Vagina (tissue), 2 donors: ENCODE measurements at regions not wholly inside any gene's neighbourhood (a gene's known extent, or its start where the extent isn't known, plus 50 kb on each side); places are given as distances from the start of the nearest gene placed in this dataset.

Experiments
- POLR2A ChIP-seq, 2 donors: fragments of 450-650 bp; IDR thresholded peaks; one replicate each; pipeline ENCODE4 v1.6.1; 2017; ENCODE audit warnings: antibody characterized with exemption in 2 of 2, mild to moderate bottlenecking in 2 of 2, moderate library complexity in 2 of 2
- POLR2AphosphoS5 ChIP-seq, 2 donors: sonication (generic); formaldehyde crosslinking; IDR thresholded peaks; one replicate each; pipeline ENCODE4 v1.9.0; 2017; ENCODE audit warnings: antibody characterized with exemption in 2 of 2, mild to moderate bottlenecking in 2 of 2, low read depth in 1 of 2; ENCODE audit not compliant: insufficient read depth in 1 of 2
- TF ChIP-seq, protein P1 (sequence below), 3 experiments: fragments of 450-650 bp in 2 of 3; fragments of 200-600 bp in 1 of 3; sonication (generic) in 1 of 3; IDR thresholded peaks; one replicate each; pipeline ENCODE4 v1.5.1; 2017 to 2019; ENCODE audit warnings: antibody characterized with exemption in 3 of 3, mild to moderate bottlenecking in 2 of 3, moderate library complexity in 2 of 3

GRCh38 chr4:185932491-185932890, 120.5 kb upstream of the SORBS2 start:
- TF ChIP-seq, protein P1, sequence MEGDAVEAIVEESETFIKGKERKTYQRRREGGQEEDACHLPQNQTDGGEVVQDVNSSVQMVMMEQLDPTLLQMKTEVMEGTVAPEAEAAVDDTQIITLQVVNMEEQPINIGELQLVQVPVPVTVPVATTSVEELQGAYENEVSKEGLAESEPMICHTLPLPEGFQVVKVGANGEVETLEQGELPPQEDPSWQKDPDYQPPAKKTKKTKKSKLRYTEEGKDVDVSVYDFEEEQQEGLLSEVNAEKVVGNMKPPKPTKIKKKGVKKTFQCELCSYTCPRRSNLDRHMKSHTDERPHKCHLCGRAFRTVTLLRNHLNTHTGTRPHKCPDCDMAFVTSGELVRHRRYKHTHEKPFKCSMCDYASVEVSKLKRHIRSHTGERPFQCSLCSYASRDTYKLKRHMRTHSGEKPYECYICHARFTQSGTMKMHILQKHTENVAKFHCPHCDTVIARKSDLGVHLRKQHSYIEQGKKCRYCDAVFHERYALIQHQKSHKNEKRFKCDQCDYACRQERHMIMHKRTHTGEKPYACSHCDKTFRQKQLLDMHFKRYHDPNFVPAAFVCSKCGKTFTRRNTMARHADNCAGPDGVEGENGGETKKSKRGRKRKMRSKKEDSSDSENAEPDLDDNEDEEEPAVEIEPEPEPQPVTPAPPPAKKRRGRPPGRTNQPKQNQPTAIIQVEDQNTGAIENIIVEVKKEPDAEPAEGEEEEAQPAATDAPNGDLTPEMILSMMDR (IDR thresholded peaks at IDR 0.05) = no peak
- no peak for TF ChIP-seq POLR2AphosphoS5 (IDR thresholded peaks at IDR 0.05; ENCODE audit: insufficient read depth in 1 of 2, low read depth in 1 of 2)
- no peak for TF ChIP-seq POLR2A (IDR thresholded peaks at IDR 0.05)
